22Rv1 (cell line): ENCODE measurements at regions not wholly inside any gene's neighbourhood (a gene's known extent, or its start where the extent isn't known, plus 50 kb on each side); places are given as distances from the start of the nearest gene placed in this dataset.

ENCODE experiments used
- H3K27ac ChIP-seq: fragments of 450-650 bp; 2 replicates; pipeline ENCODE4 v1.5.1; 2017
- ZFX ChIP-seq: fragments of 450-650 bp; IDR thresholded peaks from 2 replicates; pipeline ENCODE4 v1.6.1; 2017; ENCODE audit warnings: antibody characterized with exemption, borderline replicate concordance
- TF ChIP-seq, protein P1 (sequence below): fragments of 450-650 bp; IDR thresholded peaks from 2 replicates; pipeline ENCODE4 v1.5.1; 2017; ENCODE audit warnings: mild to moderate bottlenecking

DNA sequence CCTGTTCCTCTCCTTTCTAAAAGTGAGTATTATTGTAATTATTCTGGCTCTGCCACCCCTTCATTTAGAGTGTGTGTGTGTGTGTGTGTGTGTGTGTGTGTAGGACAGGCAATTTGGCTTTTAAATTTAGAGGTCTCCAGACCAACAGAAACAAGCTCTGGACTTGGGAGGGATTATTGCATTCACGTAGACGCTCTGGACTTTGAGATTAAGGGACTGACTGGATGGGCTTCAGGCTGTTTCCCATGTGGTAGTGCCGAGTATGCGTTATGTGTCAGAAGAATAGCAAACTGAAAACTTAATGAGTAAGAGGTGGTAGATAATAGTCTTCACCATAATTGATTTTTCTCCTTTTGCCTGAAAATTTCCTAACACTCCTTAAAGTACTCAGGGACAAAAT is 281.9 kb downstream of the USP25 start:
- no peak overlapping the region for H3K27ac ChIP-seq
- TF ChIP-seq, protein P1, sequence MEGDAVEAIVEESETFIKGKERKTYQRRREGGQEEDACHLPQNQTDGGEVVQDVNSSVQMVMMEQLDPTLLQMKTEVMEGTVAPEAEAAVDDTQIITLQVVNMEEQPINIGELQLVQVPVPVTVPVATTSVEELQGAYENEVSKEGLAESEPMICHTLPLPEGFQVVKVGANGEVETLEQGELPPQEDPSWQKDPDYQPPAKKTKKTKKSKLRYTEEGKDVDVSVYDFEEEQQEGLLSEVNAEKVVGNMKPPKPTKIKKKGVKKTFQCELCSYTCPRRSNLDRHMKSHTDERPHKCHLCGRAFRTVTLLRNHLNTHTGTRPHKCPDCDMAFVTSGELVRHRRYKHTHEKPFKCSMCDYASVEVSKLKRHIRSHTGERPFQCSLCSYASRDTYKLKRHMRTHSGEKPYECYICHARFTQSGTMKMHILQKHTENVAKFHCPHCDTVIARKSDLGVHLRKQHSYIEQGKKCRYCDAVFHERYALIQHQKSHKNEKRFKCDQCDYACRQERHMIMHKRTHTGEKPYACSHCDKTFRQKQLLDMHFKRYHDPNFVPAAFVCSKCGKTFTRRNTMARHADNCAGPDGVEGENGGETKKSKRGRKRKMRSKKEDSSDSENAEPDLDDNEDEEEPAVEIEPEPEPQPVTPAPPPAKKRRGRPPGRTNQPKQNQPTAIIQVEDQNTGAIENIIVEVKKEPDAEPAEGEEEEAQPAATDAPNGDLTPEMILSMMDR, result no peak
- no peak for TF ChIP-seq ZFX

DNA sequence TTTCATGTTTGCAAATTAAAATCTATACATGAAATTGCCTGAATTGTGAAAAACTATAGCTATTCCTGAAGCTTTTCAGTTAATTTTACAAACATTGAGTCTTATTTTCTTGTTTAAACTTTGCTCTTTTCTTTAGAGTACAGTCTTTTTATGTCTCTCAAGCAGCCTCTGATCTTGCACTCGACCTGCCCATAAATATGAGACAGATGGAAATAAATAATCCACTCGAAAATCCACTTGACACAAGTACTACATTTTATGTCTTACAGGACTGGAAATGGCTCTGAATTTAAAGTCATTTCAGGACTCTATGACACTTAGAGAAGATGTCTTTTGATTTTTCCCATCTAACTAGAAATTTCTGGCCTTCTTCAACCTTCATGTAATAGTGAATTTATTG is 283.8 kb downstream of the USP25 start:
- H3K27ac ChIP-seq, result no peak overlapping the region
- TF ChIP-seq, protein P1, result no peak
- no peak for TF ChIP-seq ZFX

DNA sequence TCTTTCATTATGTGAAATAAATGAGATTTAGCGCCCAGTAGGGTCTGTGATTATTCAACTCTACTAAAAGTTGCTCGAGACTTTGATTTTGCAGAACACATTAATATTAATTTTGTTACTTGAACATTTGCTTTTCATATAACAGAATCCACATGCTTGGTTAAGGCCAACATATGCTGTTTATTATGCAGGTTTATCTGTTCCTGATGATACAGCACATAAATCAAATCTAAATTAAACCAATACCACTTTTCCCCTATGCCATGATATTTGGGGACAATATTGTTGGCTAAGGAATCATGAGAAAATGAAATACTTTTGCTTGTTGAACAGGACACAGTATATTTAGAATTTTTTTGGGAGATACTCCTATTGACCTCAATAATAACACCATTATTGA is 291.1 kb downstream of the USP25 start:
- TF ChIP-seq, protein P1, result no peak
- no peak for TF ChIP-seq ZFX
- H3K27ac ChIP-seq, result no peak overlapping the region

DNA sequence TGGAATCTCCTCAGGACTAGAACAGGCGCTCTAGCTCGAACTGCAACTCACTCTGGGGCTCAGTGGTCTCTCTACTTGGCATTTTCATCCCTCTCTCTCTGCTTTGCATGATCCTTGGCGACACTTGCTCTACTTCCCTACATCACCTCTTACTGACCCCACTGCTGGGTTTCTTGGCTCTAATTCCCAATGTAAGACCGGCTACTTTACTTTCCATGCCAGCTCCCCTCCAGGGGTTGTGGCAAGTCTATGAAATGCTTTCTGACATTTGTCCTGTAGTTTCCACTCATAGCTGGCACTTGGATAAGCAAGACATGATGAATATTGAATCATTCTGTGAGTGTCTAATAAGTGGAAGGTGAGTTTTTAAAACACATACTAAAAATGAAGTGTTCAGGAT is 292.3 kb downstream of the USP25 start:
- no peak overlapping the region for H3K27ac ChIP-seq
- TF ChIP-seq, protein P1, result no peak
- no peak for TF ChIP-seq ZFX

DNA sequence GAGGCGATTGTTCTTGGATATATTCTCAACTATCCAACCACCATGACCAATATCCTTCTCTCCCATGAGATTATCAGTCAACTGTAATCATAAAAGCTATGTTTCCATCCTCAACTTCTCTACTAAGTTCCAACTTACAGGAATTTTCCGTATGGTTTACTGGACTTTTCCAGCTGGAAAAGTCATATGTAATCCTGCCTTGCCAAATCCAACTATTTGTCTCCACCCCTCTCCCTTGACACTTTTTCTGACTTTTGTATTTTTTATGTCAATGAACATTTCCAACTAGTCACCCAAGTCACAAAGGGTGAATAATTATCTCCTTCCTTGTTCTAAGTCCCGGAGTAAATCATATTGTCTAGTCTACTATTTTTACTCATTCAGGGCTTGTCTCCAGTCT is 293.1 kb downstream of the USP25 start:
- no peak overlapping the region for H3K27ac ChIP-seq
- no peak for TF ChIP-seq ZFX
- TF ChIP-seq, protein P1, result no peak

DNA sequence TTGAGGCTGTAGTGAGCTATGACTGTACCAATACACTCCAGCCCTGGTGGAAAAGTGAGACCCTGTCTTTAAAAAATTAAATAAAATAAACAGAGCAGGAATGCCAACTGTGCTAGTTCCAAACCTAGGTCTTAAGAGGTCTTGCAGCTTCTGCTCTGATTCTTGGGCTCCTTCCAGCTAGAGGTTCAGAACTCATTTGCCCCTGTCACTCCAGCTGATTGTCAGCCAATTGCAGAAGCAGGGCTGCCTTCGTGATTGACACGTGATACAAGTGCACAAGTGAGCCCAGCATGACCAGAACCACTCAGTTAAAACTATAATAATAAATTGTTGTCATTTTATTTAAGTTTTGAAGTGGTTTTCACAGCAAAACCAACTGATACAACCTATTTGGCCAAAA is 298.4 kb downstream of the USP25 start:
- no peak overlapping the region for H3K27ac ChIP-seq
- TF ChIP-seq, protein P1, result no peak
- TF ChIP-seq ZFX, result no peak

DNA sequence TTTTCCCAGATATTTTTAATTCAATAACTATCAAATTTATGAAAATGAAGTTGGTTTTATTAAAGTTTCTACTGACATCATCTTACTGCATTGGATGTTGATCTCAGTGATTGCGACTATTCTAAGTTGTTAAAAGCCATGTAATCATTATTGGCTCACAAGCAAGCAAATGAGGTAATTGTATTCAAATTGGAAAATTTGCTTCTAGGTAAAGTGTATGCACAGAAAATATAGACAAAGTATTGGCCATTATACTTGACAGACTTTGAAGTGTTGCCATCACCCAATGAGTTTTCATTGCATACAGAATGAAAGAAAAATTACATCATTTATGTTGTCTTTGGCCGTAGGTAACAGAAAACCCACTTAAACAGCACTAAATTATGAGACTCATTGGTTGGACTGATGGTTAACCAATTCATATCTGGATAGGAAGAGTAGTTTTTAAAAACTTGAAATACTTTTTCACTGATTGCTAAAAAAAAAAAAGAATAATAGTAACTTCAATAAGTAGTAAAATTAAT is 299.2 kb downstream of the USP25 start:
- no peak overlapping the region for H3K27ac ChIP-seq
- no peak for TF ChIP-seq ZFX
- TF ChIP-seq, protein P1, result no peak
